ENCODE measurements at regions not wholly inside any gene's neighbourhood (a gene's known extent, or its start where the extent isn't known, plus 50 kb on each side); places are given as distances from the start of the nearest gene placed in this dataset.

DNA sequence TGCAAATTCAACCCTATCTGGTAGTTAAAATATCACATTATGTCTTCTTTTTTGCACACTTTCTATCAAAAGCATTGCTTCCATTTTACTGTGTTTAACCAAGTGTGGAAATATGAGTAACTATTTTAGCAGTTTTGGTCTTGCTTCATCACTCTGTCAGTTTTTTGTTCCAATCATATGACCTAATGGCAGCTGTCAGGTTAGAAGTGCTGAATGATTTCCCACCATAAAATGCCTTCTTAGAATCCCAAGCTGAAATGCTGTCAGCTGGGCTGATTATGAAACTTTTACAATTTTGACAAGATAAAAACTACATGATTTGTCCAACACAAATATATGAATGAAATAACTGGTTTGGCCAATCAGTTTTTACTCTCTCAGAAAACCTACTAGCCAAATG, 1654.6 kb upstream of the RAG2 start:
- DNase-seq = no peak

DNA sequence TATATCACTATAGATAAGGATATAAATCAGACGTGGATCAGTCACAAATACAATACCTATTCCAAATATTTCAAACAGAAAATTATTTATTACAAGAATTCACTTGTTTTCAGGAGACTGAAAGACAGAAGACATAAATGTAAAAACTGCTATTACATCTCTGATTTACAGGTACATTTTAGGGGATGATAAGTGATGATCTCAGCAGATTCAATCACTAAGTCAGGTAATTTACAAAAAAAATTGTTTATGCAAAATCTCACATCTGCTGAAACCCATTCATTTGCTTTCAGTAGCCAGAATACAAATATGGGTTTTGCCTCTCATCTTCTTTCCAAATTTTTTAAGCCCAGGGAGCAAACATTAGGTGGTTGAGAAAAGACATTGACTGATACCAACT, 1648.4 kb upstream of the RAG2 start:
- DNase-seq = no peak

DNA sequence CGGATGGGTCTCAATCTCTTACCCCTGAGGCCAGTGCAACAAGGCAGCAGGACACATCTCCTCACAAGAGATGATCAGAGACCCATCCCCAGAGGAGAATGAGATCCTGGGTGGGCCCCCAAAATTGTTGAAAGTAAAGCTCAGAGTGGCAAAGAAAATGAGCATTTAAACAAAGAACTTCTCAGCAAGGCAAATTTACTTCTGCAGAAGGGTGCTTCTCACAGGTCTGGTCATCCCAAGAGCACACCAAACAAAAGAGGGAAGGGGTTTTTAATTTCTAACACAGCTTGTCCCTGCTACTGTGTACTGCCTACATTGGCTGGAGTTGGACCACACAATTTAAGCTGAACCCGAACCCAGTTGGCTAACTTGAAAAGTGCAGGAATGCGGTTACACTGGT, 1628.6 kb upstream of the RAG2 start:
- DNase-seq = no peak

DNA sequence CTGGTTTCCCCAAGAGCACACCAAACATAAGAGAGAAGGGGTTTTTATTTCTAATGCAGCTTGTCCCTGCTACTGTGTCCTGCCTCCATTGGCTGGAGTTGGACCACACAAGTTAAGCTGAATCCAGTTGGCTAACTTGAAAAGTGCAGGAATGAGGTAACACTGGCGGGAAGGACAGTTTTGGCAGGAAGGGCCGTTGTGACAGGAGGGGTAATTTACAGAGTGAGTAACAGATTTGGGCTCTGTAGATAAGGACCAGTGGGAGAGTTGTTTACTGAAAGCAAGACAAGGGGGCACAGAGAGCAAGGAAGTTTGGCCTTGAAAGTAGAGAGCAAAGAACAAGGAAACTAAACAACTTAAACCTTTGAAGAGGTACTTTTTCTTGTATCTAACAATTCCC, 1623.3 kb upstream of the RAG2 start:
- no peak for DNase-seq

DNA sequence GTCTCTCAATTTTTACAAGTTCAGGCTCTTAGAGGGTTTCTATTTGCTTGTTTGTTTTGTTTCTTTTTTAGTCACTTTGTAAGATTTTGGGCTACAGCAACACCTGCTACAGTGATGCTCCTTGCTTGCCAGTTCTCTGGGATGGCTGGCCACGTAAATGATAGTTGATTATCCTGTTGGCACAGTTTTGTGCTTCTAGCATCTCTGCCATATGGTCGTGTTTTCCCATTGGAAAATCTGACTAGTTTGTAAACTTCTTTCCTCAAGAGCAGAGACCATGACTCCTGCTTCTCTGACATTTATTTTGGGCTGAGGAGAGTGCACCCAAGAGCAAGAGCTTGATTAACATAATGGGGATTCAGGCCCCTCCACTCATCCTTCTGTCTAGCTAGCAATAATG, 1621.6 kb upstream of the RAG2 start:
- DNase-seq = no peak

DNA sequence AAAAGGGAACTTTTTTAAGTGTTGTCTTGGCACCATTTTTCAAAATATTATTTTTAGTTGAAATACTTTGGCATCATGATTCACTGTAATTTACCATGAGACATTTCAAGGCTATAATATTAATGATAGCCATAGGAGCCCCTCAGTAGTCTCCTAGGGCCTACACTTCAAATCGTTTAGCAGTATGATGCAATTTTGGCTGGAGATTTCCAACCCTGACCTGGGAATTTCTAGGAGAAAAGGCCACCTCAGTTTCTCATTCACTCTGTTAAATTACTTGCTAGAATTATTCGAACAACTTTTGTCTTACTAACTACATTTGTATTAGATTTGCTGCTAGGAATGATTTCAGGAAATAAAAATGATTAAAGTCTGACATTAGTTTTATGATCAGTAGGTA, 1610.9 kb upstream of the RAG2 start:
- DNase-seq = no peak

DNA sequence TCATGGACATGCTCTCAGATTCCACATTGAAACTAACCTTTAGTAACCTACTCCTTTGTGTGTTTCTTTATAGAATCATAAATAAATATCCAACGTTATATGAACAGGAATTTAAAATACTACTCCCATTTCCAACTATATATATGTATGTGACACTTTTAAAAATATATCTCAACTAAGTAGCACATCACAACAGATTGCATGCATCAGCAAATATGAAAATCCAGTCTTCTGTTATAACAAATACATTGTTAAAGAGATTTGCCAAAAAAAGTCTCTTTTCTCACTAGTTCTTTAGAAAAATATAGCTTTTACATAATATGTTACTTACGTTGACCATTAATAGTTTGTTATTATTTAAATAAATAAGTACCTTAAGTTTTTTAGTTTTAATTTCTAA, 1608.6 kb upstream of the RAG2 start:
- DNase-seq = no peak

DNA sequence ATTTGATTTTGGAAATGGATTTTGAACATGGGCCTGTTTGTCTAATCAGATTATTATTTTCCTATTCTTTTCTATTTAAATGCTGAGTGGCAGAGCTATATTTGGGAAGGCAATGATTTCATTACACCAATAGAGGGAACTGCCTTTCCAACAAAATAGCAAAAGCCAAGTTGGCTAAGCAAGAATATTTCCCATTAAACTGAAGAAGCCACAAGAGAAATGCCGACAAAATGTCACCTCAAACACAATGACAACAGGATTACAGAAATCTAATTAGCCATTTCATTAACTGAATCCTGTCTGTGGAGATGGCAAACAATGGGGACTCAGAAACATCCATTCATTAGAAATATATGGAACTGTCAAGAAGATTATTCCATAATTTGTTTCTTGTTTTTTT, 1593.1 kb upstream of the RAG2 start:
- DNase-seq = no peak

DNA sequence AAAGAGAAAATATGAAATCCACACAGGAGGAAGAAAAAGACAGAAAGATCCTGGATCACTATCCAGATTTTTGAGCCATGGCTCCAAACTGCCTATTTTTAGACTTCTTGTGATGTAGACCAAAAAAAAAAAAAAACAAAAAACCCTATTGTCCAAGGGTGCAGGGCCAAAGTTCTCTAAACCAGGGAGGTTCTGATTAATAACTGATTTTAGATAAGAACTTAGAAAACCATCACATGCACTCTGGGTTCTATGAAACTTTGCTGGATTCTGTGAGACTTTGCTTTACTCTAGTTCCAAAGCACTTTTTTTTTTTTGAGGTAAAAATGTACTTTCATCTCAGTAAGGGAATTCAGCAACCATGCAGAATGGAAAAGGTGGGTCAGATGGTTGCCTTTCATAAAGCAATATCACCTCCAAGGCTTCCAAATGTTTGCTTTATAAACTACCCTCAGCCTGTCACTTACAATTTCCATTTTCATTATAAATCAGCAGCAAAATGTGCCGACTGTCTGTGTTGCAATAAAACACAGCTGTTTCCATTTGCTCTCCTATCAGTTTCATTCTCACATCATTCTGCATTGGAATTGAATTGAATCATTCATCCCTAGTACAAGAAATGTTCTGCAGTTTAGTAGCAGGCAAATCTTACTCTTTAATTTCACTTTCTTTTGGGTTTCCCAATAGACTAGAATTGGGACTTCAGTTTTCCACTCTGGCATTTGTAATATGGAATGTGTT, 1584.3 kb upstream of the RAG2 start:
- DNase-seq = no peak

DNA sequence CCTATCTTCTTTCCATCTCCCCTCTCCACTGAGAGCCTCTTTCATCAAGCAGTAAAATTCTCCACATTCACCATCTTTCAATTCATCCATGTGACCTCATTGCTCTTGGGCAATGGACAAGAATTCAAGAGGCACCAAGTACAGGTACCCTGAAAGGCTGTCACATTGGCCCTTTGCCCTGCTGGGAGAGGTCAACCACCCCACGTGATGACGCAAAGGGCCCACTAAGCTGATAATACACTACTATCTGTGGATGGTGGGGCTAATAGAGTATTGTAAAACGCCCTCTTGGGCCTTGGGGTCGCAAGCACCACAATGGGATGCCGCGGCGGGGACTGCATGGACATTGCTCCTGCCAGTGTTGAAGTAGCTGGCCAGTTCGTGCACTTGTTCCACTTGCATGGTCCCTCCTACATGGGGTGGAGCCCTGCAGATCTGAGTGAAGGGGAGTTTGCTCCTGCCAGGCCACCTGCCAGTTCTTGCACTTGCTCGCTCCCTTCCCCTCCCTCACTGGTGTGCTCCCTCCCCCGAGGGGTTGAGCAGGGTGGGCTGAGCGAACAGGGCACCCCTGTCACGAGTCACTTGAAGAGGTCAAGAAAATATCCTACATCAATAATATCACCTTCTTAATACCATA, 1578.8 kb upstream of the RAG2 start:
- DNase-seq = no peak

DNA sequence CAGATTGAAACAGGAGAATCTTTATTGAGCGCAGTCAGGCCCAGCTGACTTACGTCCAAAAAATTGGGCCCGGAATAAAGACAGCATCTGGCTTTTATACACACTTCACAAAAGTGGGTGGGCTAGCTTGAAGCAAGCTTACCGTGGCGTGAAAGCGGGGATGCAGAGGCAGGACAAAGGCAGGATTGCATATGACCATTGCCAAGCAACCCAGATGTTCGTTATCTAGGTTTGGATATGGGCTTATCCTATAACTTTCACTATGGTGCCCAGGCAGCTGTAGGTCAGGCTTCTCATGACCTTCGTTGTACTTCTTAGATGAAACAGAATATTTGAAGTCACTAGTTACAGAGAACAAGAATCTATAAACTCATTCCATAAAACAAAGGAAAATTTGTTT, 1575.6 kb upstream of the RAG2 start:
- DNase-seq = no peak

DNA sequence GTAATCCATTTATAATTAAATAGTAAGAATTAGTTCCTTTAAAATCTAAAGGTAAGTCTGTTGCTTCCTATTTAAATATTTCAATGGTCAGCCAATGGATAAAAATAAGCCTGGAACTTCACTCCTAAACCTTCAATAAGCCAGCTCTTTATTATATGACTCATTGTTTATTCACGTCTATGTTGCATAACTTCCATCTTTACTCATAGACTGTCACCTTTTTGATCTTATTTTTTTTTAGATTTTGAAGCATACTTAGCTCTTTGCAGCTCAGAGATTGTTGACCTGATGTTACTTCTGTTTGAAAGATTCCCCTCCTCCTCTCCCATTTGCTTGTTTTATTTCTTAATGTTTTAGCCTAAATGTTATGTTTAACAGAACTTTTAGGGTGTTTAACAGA, 1571.2 kb upstream of the RAG2 start:
- DNase-seq = no peak

DNA sequence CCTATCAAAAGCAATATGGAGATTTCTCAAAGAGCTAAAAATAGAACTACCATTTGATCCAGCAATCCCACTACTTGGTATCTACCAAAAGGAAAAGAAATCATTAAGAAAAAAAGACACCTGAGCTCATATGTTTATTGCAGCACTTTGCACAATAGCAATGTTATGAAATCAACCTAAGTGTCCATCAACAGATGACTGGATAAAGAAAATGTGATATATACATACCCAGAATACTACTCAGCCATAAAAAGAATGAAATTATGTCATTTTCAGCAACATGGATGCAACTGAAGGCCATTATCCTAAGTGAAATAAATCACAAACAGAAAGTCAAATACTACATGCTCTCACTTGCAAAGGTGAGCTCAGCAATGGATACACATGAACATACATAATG, 1565.5 kb upstream of the RAG2 start:
- DNase-seq = no peak

DNA sequence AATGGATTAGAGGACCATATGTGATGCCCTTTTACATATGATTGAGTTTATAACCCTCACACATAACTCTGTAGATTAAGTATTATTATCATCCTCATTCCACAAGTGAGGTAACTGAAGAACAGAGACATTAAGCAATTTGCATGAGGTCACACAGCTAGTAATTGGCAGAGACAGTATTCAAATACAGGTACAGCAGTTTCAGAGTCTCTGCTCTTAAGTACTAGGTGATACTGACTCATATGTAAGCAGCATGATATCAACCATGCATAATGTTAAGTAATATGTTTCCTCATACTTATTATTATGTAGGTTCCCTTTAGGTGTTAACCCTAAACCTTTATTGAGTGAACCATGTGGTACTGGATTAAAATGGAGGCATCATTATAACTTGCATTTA, 1562.4 kb upstream of the RAG2 start:
- DNase-seq = no peak

DNA sequence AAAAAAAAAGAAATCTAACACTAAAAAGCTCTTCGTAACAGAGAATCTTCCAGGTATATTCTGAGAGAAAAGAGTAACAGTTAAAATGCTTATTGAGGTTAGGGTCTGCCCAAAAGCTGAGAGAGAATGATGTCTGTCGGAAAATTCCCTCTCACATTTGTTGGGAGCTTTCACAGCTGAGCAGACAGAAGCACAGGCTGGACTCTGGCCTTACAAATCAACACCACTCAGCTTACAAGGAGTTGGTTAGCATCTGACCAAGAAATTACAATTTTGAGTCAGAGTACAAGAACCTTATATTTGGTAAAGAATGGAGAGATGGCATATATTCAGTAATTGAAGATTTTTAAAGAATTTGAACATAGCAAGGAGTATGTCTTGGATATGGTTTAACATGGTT, 1561.0 kb upstream of the RAG2 start:
- no peak for DNase-seq

DNA sequence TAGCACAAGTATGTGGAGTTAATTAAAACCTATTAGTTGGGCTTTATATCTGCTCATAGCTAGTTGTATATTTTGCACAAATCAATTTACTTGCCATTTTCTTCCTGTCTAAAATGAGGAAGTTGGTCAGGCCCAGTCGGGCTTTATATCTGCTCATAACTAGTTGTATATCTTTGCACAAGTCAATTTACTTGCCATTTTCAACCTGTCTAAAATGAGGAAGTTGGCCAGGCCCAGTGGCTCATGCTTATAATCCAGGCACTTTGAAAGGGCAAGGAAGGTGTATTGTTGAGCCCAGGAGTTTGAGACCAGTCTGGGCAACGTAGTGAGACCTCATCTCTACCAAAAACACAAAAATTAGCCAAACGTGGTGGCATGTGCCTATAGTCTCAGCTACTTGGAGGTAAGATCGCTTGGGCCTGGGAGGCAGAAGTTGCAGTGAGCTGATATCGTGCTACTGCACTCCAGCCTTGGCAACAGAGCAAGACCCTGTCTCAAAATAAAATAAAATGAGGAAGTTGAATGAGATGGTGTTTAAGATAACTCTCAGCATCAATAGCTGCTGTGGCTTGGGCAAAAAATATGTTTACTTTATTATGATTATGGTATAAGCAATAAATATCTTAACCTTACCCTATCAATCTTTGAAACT, 1558.6 kb upstream of the RAG2 start:
- no peak for DNase-seq

DNA sequence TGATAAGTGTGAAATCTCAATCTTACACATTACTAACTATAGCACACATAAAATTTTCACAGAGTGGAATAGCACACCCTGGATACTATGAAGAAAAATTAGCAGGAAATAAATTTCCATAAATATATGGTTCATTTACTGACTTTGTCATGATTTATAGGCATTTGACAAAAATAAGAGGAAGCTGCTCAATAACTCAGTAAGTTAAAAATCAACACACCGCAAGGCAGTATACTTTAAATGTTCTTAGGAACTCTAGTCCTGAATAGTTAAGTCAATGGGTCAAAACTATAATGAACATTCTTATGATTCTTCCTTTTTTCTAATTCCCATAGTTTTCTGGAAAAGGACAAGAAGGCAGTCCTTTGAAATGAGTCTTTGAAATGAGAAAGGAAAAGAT, 1557.8 kb upstream of the RAG2 start:
- DNase-seq = no peak

DNA sequence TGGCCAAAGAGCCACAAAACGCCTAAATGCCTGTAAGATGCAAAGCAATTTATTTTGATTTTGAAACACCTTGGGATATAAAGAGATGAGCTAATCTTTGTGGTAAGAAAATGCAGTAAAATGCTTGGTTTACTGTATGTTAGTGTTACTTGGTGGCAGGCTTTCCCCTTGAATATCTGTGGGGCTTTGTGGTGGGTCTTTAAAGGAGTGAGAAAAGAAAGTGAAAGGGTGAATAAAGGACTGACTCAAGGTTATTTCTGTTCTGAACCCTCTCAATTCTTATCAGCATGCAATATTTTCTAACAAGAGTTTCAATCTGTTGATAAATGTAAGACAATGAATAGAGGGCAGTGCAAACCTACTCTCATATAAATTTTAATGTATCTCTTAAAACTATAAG, 1555.9 kb upstream of the RAG2 start:
- DNase-seq = no peak

DNA sequence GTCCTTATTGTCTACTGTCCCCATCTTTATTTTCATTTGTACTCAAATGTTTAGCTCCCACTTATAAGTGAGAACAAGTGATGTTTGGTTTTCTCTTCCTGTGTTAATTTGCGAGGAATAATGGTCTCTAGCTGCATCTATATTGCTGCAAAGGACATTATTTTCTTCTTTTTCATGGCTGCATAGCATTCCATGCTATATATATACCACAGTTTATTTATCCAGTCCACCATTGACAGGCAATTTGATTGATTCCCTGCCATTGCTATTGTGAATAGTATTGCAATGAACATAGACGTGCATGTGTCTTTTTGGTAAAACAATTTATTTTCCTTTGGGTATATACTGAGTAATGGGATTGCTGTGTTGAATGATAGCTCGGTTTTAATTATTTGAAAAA, 1545.8 kb upstream of the RAG2 start:
- no peak for DNase-seq

DNA sequence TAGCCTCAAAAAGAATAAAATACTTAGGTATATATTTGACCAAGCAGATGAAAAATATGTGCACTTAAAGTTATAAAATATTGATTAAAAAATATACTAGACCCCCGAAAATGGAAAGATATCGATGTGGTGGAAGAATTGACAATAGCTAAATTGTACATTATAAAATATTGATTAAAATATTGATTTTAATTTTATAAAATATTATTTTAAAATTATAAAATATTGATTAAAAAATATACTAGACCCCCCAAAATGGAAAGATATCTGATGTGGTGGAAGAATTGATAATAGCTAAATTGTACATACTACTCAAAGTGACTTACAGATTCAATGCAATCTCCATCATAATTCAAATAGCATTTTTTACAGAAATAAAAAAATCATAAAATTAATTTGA, 1540.9 kb upstream of the RAG2 start:
- DNase-seq = no peak

DNA sequence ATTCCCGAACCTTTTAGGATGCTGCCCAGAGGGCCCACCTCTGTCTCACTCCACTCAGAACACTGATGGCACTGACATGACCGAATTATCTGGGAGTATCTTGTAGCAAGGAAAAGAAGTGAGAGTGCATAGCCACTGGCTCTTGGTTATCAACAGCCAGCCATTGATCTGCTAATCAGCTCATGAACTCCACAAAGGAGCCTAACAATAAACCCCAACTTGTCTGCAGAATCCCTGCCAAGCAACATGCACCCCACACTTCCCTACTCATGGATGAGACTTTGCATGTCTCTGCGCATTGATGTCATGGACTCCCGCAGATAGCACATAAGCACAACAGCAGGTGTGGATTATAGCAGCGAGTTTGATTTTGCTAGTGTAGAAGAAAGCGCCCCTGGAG, 1538.9 kb upstream of the RAG2 start:
- no peak for DNase-seq

DNA sequence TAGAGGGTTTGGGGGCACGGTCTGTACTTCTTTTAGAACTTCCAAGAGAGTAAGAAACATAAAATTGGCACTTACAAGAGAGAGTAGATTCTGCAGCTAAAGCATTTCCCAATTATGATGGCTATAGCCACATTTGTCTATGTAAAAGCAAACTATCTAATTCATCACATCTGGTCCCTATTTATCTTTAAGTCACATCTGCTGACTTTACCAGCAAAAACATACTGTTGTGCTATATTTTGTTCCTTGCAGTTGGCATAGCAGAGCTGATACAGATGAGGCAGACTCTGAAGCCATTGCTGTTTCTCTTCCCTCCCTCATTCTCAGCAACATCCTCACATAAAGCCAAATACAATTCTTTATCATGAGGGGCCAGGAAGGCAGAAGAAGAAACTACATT, 1533.5 kb upstream of the RAG2 start:
- no peak for DNase-seq

DNA sequence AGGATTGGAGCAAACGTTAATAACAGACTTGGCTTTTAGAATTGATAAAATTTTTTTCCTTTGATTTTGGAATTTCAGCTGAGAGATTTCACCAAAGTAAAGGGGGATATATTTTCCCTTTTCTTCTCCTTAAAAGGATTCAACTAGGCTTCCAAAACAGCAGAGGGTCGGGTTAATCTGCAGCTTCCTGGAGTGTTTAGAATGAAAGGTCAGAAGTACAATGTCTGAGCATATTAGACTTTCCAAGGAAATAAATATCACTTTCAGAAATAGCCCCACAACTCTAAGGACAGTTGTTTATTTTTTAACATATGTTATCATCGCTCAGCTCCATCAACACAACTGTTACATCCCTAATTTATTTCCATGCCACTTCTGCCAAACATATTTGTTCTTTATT, 1532.9 kb upstream of the RAG2 start:
- DNase-seq = no peak

DNA sequence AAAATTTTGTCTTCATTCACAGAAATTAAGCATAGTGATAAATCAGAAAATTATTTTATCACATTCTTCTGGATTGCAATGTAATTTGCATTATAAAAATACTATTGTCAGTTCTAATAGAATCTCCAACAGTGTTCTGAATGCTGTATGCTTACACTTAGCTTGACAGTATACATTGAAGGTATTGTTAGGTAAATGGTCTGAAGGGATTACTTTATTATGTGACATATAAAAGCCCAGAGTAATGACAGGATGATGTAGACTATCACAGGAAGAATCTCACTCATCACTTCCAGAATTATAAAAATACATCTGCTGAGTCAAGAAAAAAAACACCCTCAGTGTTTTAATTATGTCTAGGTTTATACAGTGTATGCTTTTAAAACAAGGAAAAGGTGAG, 1532.5 kb upstream of the RAG2 start:
- DNase-seq = no peak

DNA sequence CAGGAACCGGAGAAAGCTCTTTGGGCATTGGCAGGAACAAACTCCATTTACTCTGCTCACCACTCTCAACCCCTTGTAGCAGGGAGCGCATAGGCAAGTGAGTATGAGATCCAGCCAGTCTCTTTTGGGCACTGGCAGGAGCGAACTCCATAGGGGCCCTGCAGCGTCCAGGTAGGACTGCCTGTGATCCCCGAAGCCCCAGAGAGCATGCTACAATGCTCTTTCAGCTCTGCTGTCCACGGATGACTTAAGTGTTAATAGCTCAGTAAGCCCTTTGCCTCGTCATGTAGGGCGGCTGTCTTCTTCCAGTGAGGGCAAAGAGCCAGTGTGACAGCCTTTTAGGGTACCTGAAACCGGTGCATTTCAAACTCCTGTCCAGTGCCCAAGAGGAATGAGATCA, 1525.6 kb upstream of the RAG2 start:
- no peak for DNase-seq
